ENCODE measurements at regions not wholly inside any gene's neighbourhood (a gene's known extent, or its start where the extent isn't known, plus 50 kb on each side); places are given as distances from the start of the nearest gene placed in this dataset.

- TF ChIP-seq POLR2A (IDR thresholded peaks at IDR 0.05) (no peak), CTCF (IDR thresholded peaks at IDR 0.05) (no peak)
Observed at GRCh38 chr15:95814908-95815307, 515.6 kb upstream of the NR2F2 start.

All from uterus (tissue), 2 donors.